Muscle of leg (tissue), 3 donors: ENCODE measurements at regions not wholly inside any gene's neighbourhood (a gene's known extent, or its start where the extent isn't known, plus 50 kb on each side); places are given as distances from the start of the nearest gene placed in this dataset.

ENCODE experiments used
- DNase-seq: peaks from one replicate; pipeline ENCODE4 v3.0.0; 2013
- H3K27ac ChIP-seq: one replicate; pipeline ENCODE4 v1.5.1; 2013; ENCODE audit warnings: mild to moderate bottlenecking, low read length, control low read depth
- H3K27me3 ChIP-seq: one replicate; pipeline ENCODE4 v1.6.1; 2013; ENCODE audit warnings: low read length; ENCODE audit not compliant: control insufficient read depth, insufficient read depth
- H3K36me3 ChIP-seq: one replicate; pipeline ENCODE4 v1.6.1; 2013; ENCODE audit warnings: low read length; ENCODE audit not compliant: control insufficient read depth, insufficient read depth
- H3K4me1 ChIP-seq: one replicate; pipeline ENCODE4 v1.6.1; 2013; ENCODE audit warnings: low read length; ENCODE audit not compliant: control insufficient read depth, insufficient read depth
- H3K4me3 ChIP-seq: one replicate; pipeline ENCODE4 v1.5.1; 2013; ENCODE audit warnings: low read length, control low read depth
- H3K9me3 ChIP-seq: replicated peaks from 2 replicates; pipeline ENCODE4 v1.6.1; 2013; ENCODE audit warnings: low read depth, low read length; ENCODE audit not compliant: control insufficient read depth
- WGBS: methylation state at CpG from one replicate; pipeline ENCODE4 v1.1.5; 2013; ENCODE audit warnings: missing lambda C conversion rate; ENCODE audit not compliant: insufficient coverage; 5-methylcytosine and 5-hydroxymethylcytosine counted together

DNA sequence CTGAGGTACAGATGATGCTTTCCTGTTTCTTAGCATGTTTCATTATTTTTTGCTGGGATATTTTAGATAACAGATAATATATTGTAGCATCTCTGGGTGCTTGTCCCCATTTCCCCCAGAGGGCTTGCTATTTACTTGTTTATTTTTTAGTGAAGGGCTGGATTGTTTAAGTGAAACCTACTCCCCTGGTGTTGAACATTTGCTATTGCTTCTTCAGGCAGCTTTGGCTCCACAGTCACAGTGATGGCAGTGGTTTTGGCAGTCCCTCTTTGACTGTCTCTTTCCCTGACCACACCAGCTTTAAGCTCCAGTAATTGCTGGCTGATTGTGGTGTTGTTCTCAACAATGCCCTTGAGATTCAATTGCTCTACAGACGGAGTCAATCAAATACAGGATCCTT lies 128.9 kb downstream of the KLF13 start:
- Histone ChIP-seq H3K4me3 (no peak overlapping the region), H3K4me1 (peaks cover 3% of the 10 kb centered on the region), H3K27ac (no peak overlapping the region), H3K9me3 (peaks cover 2% of the 10 kb centered on the region), H3K36me3 (no peaks in the 10 kb centered on the region), H3K27me3 (peaks cover 4% of the 10 kb centered on the region)
- DNase-seq, result no peak
- no CpG with 5 or more reads among the region's 1 CpG for WGBS

DNA sequence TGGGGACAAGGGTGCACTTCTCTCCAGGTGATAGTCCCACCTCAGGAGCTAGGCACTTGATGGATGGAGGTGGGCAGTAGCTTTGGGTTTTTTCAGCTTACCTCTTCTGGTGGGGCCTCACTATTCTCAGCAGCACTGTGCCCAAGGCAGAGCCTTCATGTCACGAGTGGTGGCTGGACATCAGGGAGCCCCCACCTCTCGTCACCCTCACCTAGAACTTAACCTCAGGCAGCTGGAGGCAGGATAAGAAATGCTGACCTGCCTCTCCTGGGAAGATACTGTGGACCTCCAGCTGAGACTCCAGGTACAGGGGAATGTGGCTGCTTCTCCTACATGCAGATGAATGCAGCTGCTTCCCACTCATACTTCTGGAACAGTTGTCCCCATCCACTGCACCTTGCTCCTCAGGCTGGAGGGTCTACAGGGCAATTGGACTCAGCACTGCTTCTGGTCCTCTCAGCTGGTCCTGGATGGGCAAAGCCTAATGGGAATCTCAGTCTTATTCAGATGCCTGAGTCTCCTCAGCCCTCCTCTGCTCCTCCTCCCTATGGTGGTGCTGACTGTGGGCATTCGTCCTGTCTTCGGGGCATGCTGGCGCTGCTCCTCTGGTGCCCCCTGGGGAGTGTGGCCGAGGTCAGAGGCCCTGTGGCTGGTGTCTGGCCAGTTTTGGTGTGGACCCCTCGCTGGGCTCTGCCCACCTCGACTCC lies 129.9 kb downstream of the KLF13 start:
- DNase-seq, result no peak
- Histone ChIP-seq H3K4me1 (peaks cover 3% of the 10 kb centered on the region), H3K4me3 (no peak overlapping the region), H3K27ac (no peak overlapping the region), H3K9me3 (peaks cover 2% of the 10 kb centered on the region), H3K27me3 (peaks cover 4% of the 10 kb centered on the region), H3K36me3 (no peaks in the 10 kb centered on the region)
- 100% methylated on average over 3 of the region's 8 CpGs for WGBS

GRCh38 chr15:31457161-31457560 lies 130.5 kb downstream of the KLF13 start:
- Histone ChIP-seq H3K27ac (no peak overlapping the region), H3K9me3 (peaks cover 2% of the 10 kb centered on the region), H3K36me3 (no peaks in the 10 kb centered on the region), H3K27me3 (peaks cover 4% of the 10 kb centered on the region), H3K4me1 (peaks cover 5% of the 10 kb centered on the region), H3K4me3 (no peak overlapping the region)
- 69% methylated on average over 2 of the region's 5 CpGs for WGBS
- DNase-seq, result peak; percentile 43

DNA sequence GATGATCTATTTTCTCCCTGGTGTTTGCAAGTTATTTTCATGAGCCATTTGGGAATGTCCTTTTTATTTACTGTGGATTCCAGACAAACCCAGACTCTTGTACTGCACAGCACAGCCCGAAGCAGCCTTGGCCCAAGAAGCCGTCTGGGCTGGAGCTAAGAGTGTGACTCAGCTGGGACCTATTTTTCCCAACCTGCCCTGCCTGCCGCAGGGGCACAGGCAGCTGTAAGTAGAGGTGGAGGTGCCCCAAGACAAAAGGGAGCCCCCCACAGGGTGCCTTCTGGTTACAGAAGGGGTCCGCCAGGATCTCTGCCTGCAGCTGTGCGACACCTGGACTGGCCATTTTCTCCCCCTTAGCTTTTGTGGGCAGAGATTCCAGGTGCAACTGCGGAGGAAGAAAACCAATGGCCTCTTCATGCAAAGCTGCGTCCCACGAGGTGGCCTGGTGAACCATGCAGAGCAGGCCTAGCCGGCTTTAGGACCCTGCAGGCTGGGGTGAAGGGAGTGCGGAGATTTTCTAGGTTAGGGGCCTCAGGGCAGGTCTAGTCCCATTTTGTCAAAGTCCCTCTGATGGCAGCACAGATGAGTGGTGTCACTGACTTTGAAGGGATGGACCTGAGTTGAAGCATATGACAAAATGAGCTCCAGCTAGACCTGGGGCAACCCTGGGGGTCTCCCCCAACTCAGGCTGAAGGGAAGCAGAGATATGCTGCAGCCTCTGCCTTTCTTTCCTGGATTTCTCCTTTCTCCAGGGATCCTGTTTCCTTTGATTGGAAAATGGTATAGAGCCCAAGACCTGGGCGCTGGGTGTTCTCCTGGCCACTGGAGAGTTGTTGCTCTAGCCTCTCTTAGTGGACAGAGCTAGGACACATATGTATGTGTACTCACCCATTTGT lies 131.2 kb downstream of the KLF13 start:
- DNase-seq, result peak; percentile 45
- no peak overlapping the region for H3K27ac ChIP-seq

GRCh38 chr15:31458596-31459399 lies 132.2 kb downstream of the KLF13 start:
- no peaks in the 10 kb centered on the region for H3K36me3 ChIP-seq
- peaks cover 4% of the 10 kb centered on the region for H3K27me3 ChIP-seq
- H3K4me1 ChIP-seq, result peaks cover 6% of the 10 kb centered on the region
- H3K4me3 ChIP-seq, result no peak overlapping the region
- no peak overlapping the region for H3K27ac ChIP-seq
- 77% methylated on average over 7 of the region's 9 CpGs for WGBS
- no peak for DNase-seq
- H3K9me3 ChIP-seq, result peaks cover 2% of the 10 kb centered on the region

More for the DNA sequence above, 131.2 kb downstream of the KLF13 start:
- no peaks in the 10 kb centered on the region for H3K36me3 ChIP-seq
- no peak overlapping the region for H3K4me3 ChIP-seq
- H3K27me3 ChIP-seq, result peaks cover 4% of the 10 kb centered on the region
- H3K4me1 ChIP-seq, result peaks cover 6% of the 10 kb centered on the region
- 16% methylated on average over 6 of the region's 11 CpGs for WGBS
- H3K9me3 ChIP-seq, result peaks cover 2% of the 10 kb centered on the region

DNA sequence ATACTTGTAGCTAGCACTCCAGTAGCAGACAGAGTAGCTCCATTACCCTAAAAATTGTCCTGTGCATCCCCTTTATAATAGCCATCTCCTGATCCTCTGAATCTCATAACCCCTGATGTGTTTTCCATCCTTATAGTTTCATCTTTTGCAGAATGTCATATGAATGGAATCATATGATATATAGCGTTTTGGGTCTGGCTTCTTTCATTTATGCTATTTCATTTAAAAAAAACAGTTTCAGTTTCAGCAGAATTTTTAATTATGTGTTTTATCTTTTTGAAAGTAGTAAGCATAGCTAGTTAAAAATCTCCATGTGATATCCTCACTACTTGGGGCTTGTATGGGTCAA lies 132.7 kb downstream of the KLF13 start:
- Histone ChIP-seq H3K4me1 (peaks cover 6% of the 10 kb centered on the region), H3K4me3 (no peak overlapping the region), H3K27ac (no peak overlapping the region), H3K27me3 (peaks cover 7% of the 10 kb centered on the region), H3K9me3 (peaks cover 2% of the 10 kb centered on the region), H3K36me3 (no peaks in the 10 kb centered on the region)
- WGBS, result no CpG with 5 or more reads among the region's 1 CpG
- no peak for DNase-seq

GRCh38 chr15:31461375-31461774 lies 134.7 kb downstream of the KLF13 start:
- H3K27ac ChIP-seq, result no peak overlapping the region
- no peaks in the 10 kb centered on the region for H3K36me3 ChIP-seq
- WGBS, result 94% methylated on average over 2 of the region's 5 CpGs
- H3K4me3 ChIP-seq, result no peak overlapping the region
- no peaks in the 10 kb centered on the region for H3K9me3 ChIP-seq
- H3K27me3 ChIP-seq, result peaks cover 19% of the 10 kb centered on the region
- DNase-seq, result no peak
- H3K4me1 ChIP-seq, result peaks cover 6% of the 10 kb centered on the region

- Histone ChIP-seq H3K4me1 (peaks cover 6% of the 10 kb centered on the region), H3K9me3 (no peaks in the 10 kb centered on the region), H3K27ac (no peak overlapping the region), H3K36me3 (no peaks in the 10 kb centered on the region), H3K4me3 (no peak overlapping the region), H3K27me3 (peaks cover 16% of the 10 kb centered on the region)
- WGBS, result 85% methylated on average over 7 of the region's 9 CpGs
- no peak for DNase-seq
Observed at GRCh38 chr15:31461911-31462480, 135.4 kb downstream of the KLF13 start.

GRCh38 chr15:31463521-31464102 lies 137.0 kb downstream of the KLF13 start:
- Histone ChIP-seq H3K4me1 (peaks cover 4% of the 10 kb centered on the region), H3K27ac (no peak overlapping the region), H3K9me3 (no peaks in the 10 kb centered on the region), H3K27me3 (peaks cover 20% of the 10 kb centered on the region), H3K36me3 (no peaks in the 10 kb centered on the region), H3K4me3 (no peak overlapping the region)
- DNase-seq, result no peak
- 82% methylated on average over 3 of the region's 8 CpGs for WGBS
